Tibial nerve (tissue), 3 donors: ENCODE measurements at regions not wholly inside any gene's neighbourhood (a gene's known extent, or its start where the extent isn't known, plus 50 kb on each side); places are given as distances from the start of the nearest gene placed in this dataset.

Experiments
- CTCF ChIP-seq, 5 experiments: fragments of 200-600 bp in 3 of 5; fragments of 450-650 bp in 2 of 5; sonication (generic) in 3 of 5; IDR thresholded peaks; one replicate each; pipeline ENCODE4 v1.5.1; 2016 to 2019; ENCODE audit warnings: antibody characterized with exemption in 5 of 5, mild to moderate bottlenecking in 3 of 5, moderate library complexity in 2 of 5
- POLR2A ChIP-seq, 2 donors: fragments of 450-650 bp; IDR thresholded peaks; one replicate each; pipeline ENCODE4 v1.6.1; 2017; ENCODE audit warnings: antibody characterized with exemption in 2 of 2, mild to moderate bottlenecking in 2 of 2, moderate library complexity in 2 of 2

DNA sequence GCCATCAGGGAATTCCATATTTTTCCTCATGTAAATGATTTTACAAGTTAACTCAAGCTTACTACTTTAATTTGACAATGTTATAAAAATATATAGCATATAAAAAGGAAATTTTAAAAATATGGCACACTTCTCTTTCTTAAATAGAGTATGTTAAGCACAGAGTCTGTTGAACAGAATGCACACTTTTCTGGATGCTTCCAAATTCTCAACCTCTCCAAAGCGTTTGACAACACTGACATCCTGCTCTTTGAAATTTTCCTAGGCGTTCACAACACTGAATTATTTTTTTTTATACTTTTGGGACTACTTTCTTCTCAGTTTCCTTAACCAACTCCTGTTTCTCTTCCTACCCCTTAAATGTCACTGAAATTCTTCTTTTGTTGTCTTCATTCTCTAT lies 117.8 kb upstream of the PLXNA2 start:
- TF ChIP-seq CTCF (IDR thresholded peaks at IDR 0.05) (no peak), POLR2A (IDR thresholded peaks at IDR 0.05) (no peak)
